ENCODE measurements at regions not wholly inside any gene's neighbourhood (a gene's known extent, or its start where the extent isn't known, plus 50 kb on each side); places are given as distances from the start of the nearest gene placed in this dataset.

DNA sequence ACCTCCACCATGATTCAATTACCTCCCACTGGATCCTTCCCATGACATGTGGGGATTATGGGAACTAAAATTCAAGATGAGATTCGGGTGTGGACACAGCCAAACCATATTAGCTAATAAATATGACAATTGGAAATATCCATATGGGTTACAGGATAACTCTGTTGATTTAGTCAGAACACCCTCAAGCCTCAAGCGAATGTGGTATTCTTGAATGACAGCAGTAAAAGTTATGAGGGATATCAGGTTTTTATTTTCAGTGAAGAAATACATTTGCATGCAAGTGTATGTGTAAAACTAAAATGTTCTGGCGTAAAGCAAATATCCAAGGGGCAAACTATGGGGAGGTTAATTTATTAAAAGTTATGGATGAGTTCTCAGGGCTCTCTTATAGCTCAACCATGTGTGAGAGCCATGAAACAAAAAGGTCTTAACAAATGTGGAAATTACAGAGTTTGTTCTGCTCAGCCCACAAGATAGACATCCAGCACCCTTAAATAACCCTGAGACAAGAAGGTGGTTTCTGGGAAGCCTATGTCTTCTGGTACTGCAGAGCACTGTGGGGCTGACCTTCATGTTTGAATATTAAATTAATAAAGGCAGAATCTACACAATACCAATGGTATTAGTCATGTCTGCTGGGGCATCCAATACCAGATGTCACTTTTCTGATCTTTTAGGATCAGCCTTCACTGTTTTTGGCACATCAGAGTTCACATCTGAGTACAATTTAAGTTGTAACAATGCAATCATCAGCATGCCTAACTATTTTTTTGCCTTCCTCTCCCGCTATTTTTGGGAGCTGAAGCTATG lies 370.5 kb upstream of the RSPO3 start:
- DNase-seq (ENCODE audit: low spot score): peak; percentile 35

DNA sequence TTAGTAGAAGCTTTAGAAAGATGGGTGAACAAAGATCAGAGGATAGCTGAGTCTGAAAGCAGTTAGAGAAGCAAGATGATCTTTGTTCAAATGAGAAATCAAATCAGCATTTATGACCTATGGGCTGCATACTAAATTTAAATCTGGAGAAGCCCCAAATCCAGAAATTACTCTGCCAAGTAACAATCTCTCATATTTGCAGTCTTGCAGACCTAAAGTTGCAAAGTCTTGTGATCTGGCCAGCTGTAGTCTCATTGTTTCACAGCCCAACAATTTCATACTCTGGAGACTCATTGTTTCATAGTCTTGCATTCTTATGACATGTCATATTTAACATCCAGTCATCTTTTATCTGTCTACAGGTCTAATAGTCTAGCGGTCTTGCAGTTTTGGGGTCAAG lies 364.9 kb upstream of the RSPO3 start:
- peak; percentile 11 for DNase-seq (ENCODE audit: low spot score)

- no peak for DNase-seq (ENCODE audit: low spot score)
Observed at GRCh38 chr6:126761854-126762253, 356.6 kb upstream of the RSPO3 start.

DNA sequence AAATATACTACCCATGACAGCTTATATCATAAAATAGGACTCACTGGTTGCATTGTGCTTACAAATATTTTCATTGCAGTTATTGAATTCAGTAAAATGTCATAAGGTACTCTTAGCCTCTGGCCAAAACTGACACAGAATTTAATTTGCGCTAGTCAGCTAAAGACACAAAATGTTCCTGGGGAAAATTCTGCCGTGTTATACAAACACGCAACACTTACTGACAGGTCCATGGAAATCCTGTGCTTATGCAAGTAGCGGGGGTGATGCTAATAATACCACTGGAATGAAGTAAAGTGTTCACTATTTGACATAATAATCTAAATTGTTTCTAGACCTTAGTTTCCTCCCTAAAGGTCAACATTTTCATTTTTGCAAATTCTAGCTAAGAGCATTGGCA lies 354.4 kb upstream of the RSPO3 start:
- DNase-seq (ENCODE audit: low spot score): no peak

GRCh38 chr6:126764671-126765070 lies 353.8 kb upstream of the RSPO3 start:
- no peak for DNase-seq (ENCODE audit: low spot score)

- DNase-seq (ENCODE audit: low spot score): no peak
Observed at GRCh38 chr6:126766820-126767219, 351.7 kb upstream of the RSPO3 start.

DNA sequence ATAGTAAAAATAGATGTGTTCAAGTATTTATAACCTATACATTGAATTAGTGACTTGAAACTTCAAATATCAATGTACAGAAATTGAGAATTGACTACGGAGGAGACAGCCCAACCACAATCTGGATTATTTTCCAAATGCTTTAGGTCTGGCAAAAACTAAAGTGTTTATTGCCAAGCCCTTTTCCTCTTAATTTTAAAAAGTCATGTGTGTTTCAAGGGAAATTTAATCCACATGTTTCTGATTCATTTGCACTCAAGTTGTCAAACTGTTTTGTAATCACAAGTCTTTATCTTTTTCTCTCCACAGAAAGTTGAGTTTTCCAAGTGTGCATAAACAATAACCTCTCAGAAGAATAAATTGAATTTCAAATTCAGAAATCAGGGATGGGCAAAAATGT lies 350.8 kb upstream of the RSPO3 start:
- no peak for DNase-seq (ENCODE audit: low spot score)

- no peak for DNase-seq (ENCODE audit: low spot score)
Observed at GRCh38 chr6:126770176-126770575, 348.3 kb upstream of the RSPO3 start.

DNA sequence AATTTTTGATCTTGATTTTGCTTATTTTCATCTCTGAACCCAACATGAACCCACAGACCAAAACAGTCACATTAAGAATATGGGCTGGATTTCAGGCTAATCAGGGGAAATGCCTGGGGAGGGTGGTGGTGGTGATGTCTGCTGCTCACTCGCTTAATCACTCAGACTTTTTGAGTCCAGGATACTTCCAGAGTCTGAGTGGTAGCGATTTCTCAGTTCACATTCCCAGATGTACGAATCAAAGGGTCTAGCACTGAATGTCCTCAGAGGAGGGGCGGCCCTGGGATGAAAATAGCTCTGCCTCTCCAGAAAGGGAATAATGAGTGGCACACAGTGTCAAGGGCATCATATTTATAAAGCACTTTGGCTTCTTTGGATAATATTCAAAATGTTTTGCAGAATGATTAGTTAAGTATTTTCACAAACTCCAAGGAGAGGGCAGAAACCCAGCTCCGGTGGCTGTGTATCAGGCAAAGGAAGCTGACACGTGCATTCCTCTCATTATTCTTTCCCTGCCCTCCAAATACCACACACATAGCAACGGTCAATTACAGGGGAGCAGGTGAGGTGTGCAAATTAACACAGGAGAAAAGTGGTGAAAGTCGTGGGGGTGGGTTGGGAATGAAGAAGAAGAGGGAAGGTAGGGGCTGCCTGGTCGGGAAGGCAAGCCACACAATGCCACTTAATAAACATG lies 345.2 kb upstream of the RSPO3 start:
- DNase-seq (ENCODE audit: low spot score): peak; percentile 49

GRCh38 chr6:126779331-126779730 lies 339.1 kb upstream of the RSPO3 start:
- DNase-seq (ENCODE audit: low spot score): no peak

DNA sequence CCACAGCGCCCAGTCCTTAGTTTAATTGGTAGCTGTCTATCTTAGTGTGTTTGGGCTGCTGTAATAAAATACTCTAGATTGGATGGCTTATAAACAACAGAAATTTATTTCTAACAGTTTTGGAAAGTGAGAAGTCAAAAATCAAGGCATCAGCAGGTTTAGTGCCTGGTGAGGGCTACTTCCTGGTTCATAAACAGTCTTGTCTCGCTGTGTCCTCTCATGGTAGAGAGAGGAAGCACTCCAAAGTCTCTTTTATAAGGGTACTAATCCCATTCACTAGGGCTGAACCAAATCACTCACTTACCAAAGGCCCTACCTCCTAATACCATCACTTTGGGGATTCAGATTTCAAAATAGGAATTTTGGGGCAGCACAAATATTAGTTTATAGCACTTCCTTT lies 336.9 kb upstream of the RSPO3 start:
- no peak for DNase-seq (ENCODE audit: low spot score)

- DNase-seq (ENCODE audit: low spot score): no peak
Observed at GRCh38 chr6:126784161-126784790, 334.2 kb upstream of the RSPO3 start.

- no peak for DNase-seq (ENCODE audit: low spot score)
Observed at GRCh38 chr6:126786262-126786661, 332.2 kb upstream of the RSPO3 start.

DNA sequence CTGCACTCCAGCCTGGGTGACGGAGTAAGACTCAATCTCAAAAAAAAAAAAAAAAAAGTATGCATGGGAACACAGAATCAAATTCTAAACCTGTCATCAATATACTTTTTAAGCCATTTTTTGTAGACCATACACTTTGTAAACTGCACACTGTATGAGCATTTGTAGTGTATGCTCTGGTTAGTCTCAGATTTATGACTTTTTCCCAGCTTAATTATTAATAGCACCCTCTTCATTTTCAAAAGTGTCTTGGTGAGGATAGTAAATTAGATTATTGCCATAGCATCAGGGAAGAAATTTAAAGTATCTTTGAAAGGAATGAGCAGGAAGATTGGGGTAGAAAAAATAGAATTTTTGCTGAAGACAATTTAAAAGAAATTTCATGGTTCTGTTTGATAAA lies 330.8 kb upstream of the RSPO3 start:
- no peak for DNase-seq (ENCODE audit: low spot score)

DNA sequence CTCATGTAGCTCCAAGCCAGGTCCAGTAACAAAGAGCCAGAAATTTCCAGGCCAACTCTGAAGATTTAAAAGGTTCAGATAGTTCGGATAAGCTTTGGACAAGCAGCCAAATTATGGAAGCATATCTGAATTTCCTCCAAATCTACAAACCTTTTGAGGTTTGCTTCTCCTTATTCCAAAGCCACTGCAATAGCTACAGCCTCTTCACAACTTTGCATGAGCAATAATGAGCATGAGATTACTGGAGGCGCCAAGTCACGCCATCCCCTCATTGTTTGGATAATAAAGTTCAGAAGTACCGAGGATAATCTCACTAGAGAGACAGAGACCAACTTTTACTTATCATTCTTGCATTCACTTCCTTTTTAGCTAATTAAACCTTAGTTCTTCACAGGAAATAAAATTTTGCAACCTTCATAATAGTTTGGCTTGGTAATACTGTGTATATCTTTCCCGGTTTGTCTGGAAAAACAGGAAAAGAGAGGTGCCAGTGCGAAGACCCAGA lies 329.6 kb upstream of the RSPO3 start:
- peak; percentile 39 for DNase-seq (ENCODE audit: low spot score)

- no peak for DNase-seq (ENCODE audit: low spot score)
Observed at GRCh38 chr6:126792340-126793085, 326.0 kb upstream of the RSPO3 start.

GRCh38 chr6:126795161-126795560 lies 323.3 kb upstream of the RSPO3 start:
- DNase-seq (ENCODE audit: low spot score): no peak

GRCh38 chr6:126797981-126798380 lies 320.5 kb upstream of the RSPO3 start:
- DNase-seq (ENCODE audit: low spot score): peak; percentile 63

DNA sequence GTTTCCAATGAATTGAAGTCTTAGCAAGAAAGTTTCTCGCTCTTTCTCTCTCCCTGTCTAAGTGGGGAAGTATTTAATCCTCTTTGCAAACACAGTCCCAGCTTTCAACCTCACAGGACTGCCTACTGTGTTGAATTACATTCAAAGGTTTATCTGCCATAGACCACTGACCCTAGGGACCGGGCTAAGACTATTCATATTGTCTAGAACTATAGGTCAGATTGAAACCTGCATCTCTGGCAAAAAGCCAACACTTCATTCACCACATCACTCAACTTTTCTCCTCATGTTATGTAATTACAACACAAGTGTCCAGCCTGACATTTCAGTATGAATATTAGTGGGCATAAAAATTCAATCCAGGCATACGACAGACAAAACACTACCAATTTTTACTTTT lies 314.7 kb upstream of the RSPO3 start:
- DNase-seq (ENCODE audit: low spot score): no peak

DNA sequence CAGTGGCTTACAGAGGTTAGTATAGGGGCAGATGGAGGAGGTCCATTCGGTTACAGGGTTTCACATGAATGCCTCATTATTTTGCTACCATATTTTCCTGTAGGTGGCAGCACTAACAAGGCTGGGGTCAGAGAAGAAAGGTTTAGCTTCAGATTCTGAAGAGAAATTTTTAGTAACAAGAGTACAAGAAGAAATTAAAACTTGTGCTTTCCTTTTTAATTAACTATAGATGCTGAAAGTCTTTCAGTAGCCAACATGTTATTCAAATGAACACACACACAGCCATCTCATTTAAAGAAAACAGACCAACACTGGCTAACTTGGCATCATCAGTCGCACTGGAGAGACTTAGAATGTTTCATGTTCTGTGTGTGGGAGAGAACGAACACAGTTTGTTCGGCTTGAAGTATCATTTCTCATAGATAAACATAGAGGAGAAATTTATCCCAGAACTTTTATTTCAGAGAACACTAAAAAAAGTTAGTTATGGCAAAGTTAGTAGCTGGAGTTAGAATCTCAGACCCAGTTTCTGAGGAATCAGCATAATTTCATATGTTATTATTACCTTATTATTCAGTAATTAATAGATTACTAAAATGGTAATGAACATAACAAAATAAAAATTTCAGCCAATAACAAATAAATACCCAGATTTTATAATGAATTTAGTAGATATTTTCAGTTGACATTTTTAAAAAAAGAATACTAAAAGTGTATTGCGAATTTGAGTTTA lies 314.0 kb upstream of the RSPO3 start:
- peak; percentile 61 for DNase-seq (ENCODE audit: low spot score)

- peak; percentile 19 for DNase-seq (ENCODE audit: low spot score)
Observed at GRCh38 chr6:126805861-126806260, 312.6 kb upstream of the RSPO3 start.

DNA sequence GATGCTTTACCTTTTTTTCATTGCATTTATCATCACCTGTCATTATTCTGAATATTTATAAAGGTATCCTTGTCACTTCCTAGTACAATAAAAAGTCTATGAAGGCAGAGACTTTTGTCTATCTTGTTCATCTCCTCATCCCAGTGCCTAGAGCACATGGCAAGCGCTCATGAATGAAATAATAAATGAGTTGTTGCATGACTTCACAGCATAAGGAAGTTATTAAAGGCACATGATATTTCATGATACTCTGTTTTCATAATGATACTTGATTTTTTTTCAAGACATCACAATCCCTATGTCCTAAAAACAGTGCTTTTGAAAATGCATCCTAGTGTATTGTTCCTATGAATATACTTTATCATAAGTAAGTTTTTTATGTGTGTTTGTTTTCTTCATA lies 310.6 kb upstream of the RSPO3 start:
- no peak for DNase-seq (ENCODE audit: low spot score)
